Neuronal stem cell (in vitro differentiated cells): ENCODE measurements at regions not wholly inside any gene's neighbourhood (a gene's known extent, or its start where the extent isn't known, plus 50 kb on each side); places are given as distances from the start of the nearest gene placed in this dataset.

Source experiments
- DNase-seq: peaks from one replicate; pipeline ENCODE4 v3.0.0-alpha.2; 2013; ENCODE audit warnings: low spot score
- H2AFZ ChIP-seq: one replicate; pipeline ENCODE4 v1.6.1; 2013; ENCODE audit warnings: mild to moderate bottlenecking, low read length, inconsistent platforms
- H2AK5ac ChIP-seq: 2 replicates; pipeline ENCODE4 v1.6.1; 2013; ENCODE audit warnings: low read depth, mild to moderate bottlenecking, inconsistent platforms, low read length, moderate library complexity, mixed read lengths
- H2BK120ac ChIP-seq: 2 replicates; pipeline ENCODE4 v1.6.1; 2013; ENCODE audit warnings: low read depth, mild to moderate bottlenecking, inconsistent platforms, low read length, moderate library complexity, mixed read lengths
- H2BK12ac ChIP-seq: one replicate; pipeline ENCODE4 v1.6.1; 2013; ENCODE audit warnings: low read length, inconsistent platforms
- H2BK15ac ChIP-seq: 2 replicates; pipeline ENCODE4 v1.6.1; 2013; ENCODE audit warnings: mild to moderate bottlenecking, low read length, inconsistent platforms, mixed read lengths
- H2BK5ac ChIP-seq: one replicate; pipeline ENCODE4 v1.6.1; 2013; ENCODE audit warnings: inconsistent platforms, mild to moderate bottlenecking, low read length, moderate library complexity
- H3K14ac ChIP-seq: one replicate; pipeline ENCODE4 v1.6.1; 2013; ENCODE audit warnings: low read length, inconsistent platforms
- H3K18ac ChIP-seq: 2 replicates; pipeline ENCODE4 v1.6.1; 2013; ENCODE audit warnings: low read length, inconsistent platforms
- H3K23ac ChIP-seq: 2 replicates; pipeline ENCODE4 v1.6.1; 2013; ENCODE audit warnings: low read depth, mild to moderate bottlenecking, mixed read lengths, low read length, inconsistent platforms; ENCODE audit not compliant: poor library complexity
- H3K27ac ChIP-seq: replicated peaks from 3 replicates; pipeline ENCODE4 v1.5.1; 2013; ENCODE audit warnings: low read length, inconsistent platforms
- H3K27me3 ChIP-seq, 3 experiments: 2 replicates each; pipeline ENCODE4 v1.6.1; 2013; ENCODE audit warnings: low read length in 3 of 3, mild to moderate bottlenecking in 2 of 3, inconsistent platforms in 1 of 3, low read depth in 1 of 3, mixed read lengths in 1 of 3, moderate library complexity in 1 of 3; ENCODE audit not compliant: control insufficient read depth in 3 of 3, insufficient read depth in 3 of 3
- H3K36me3 ChIP-seq, 2 donors: replicated peaks in 1 of 2; 2 replicates each; pipeline ENCODE4 v1.6.1; 2013; ENCODE audit warnings: low read length in 2 of 2; ENCODE audit not compliant: control insufficient read depth in 2 of 2, insufficient read depth in 2 of 2
- H3K4ac ChIP-seq: 2 replicates; pipeline ENCODE4 v1.6.1; 2013; ENCODE audit warnings: inconsistent platforms, mild to moderate bottlenecking, low read length, moderate library complexity
- H3K4me1 ChIP-seq, 2 donors: 1 replicate in 1 of 2; 2 replicates in 1 of 2; pipeline ENCODE4 v1.6.1; 2013; ENCODE audit warnings: low read length in 2 of 2, low read depth in 1 of 2; ENCODE audit not compliant: control insufficient read depth in 2 of 2, insufficient read depth in 1 of 2
- H3K4me2 ChIP-seq: one replicate; pipeline ENCODE4 v1.6.1; 2013; ENCODE audit warnings: mild to moderate bottlenecking, low read length, inconsistent platforms; ENCODE audit not compliant: insufficient read depth, poor library complexity, severe bottlenecking
- H3K4me3 ChIP-seq, 2 donors: 2 replicates each; pipeline ENCODE4 v1.5.1; 2013; ENCODE audit warnings: low read length in 2 of 2, mild to moderate bottlenecking in 2 of 2, inconsistent platforms in 1 of 2, moderate library complexity in 1 of 2
- H3K79me1 ChIP-seq: one replicate; pipeline ENCODE4 v1.6.1; 2013; ENCODE audit warnings: low read depth, mild to moderate bottlenecking, inconsistent platforms, low read length, moderate library complexity
- H3K9ac ChIP-seq: one replicate; pipeline ENCODE4 v1.6.1; 2013; ENCODE audit warnings: mild to moderate bottlenecking, low read depth, low read length, inconsistent platforms; ENCODE audit not compliant: poor library complexity
- H3K9me3 ChIP-seq, 2 donors: replicated peaks in 1 of 2; 2 replicates each; pipeline versions ENCODE3 to v1.6.1; 2013; ENCODE audit warnings: low read length in 2 of 2, mild to moderate bottlenecking in 2 of 2, inconsistent platforms in 1 of 2, low read depth in 1 of 2, mixed read lengths in 1 of 2, moderate library complexity in 1 of 2; ENCODE audit not compliant: control insufficient read depth in 2 of 2, insufficient read depth in 1 of 2
- H4K8ac ChIP-seq: one replicate; pipeline ENCODE4 v1.6.1; 2013; ENCODE audit warnings: low read depth, mild to moderate bottlenecking, inconsistent platforms, low read length, moderate library complexity
- H4K91ac ChIP-seq: one replicate; pipeline ENCODE4 v1.6.1; 2013; ENCODE audit warnings: low read length, low read depth, mild to moderate bottlenecking, inconsistent platforms; ENCODE audit not compliant: poor library complexity
- WGBS, 2 donors: extraction: QIAGEN DNeasy Blood & Tissue Kit; methylation state at CpG; one replicate each; pipeline ENCODE4 v1.1.7; 2013; ENCODE audit warnings: missing lambda C conversion rate in 2 of 2, mixed read lengths in 1 of 2; ENCODE audit not compliant: insufficient read length in 2 of 2, insufficient replicate concordance in 1 of 2; ENCODE audit errors: extremely low coverage in 2 of 2; 5-methylcytosine and 5-hydroxymethylcytosine counted together

GRCh38 chr5:115394531-115394930, 98.1 kb upstream of the CCDC112 start:
- H3K79me1 ChIP-seq: no peaks in the 10 kb centered on the region
- no peak overlapping the region for H2AK5ac ChIP-seq
- no peak for DNase-seq
- H3K4ac ChIP-seq: no peak overlapping the region
- H3K4me3 ChIP-seq: no peak overlapping the region
- H2BK15ac ChIP-seq: no peak overlapping the region
- H3K9me3 ChIP-seq: peaks cover 0 to 2% of the 10 kb centered on the region in 2 donors
- no peak overlapping the region for H3K14ac ChIP-seq
- no peaks in the 10 kb centered on the region for H3K27me3 ChIP-seq
- H4K91ac ChIP-seq: no peak overlapping the region
- no peak overlapping the region for H4K8ac ChIP-seq
- no peak overlapping the region for H2BK5ac ChIP-seq
- no CpG with 5 or more reads among the region's 3 CpGs for WGBS, 2 donors
- peaks cover 0 to 3% of the 10 kb centered on the region in 2 donors for H3K4me1 ChIP-seq
- H3K36me3 ChIP-seq: no peaks in the 10 kb centered on the region
- no peak overlapping the region for H2BK12ac ChIP-seq
- no peak overlapping the region for H3K4me2 ChIP-seq
- no peak overlapping the region for H2AFZ ChIP-seq
- H3K9ac ChIP-seq: no peak overlapping the region
- no peak overlapping the region for H2BK120ac ChIP-seq
- H3K18ac ChIP-seq: no peak overlapping the region
- no peak overlapping the region for H3K23ac ChIP-seq
- no peak overlapping the region for H3K27ac ChIP-seq

GRCh38 chr5:115393239-115393638, 96.8 kb upstream of the CCDC112 start:
- peaks cover 0 to 3% of the 10 kb centered on the region in 2 donors for H3K4me1 ChIP-seq
- no peaks in the 10 kb centered on the region for H3K36me3 ChIP-seq
- no peak overlapping the region for H2BK15ac ChIP-seq
- DNase-seq: no peak
- H3K9ac ChIP-seq: no peak overlapping the region
- no peak overlapping the region for H2AK5ac ChIP-seq
- H2AFZ ChIP-seq: no peak overlapping the region
- no peak overlapping the region for H2BK12ac ChIP-seq
- H3K4me3 ChIP-seq: no peak overlapping the region
- no peak overlapping the region for H4K8ac ChIP-seq
- H4K91ac ChIP-seq: no peak overlapping the region
- no peak overlapping the region for H3K23ac ChIP-seq
- H3K79me1 ChIP-seq: no peaks in the 10 kb centered on the region
- H3K9me3 ChIP-seq: peaks cover 0 to 2% of the 10 kb centered on the region in 2 donors
- no peak overlapping the region for H3K18ac ChIP-seq
- H2BK120ac ChIP-seq: no peak overlapping the region
- no peak overlapping the region for H3K4me2 ChIP-seq
- H2BK5ac ChIP-seq: no peak overlapping the region
- H3K14ac ChIP-seq: no peak overlapping the region
- WGBS, 2 donors: no CpG with 5 or more reads among the region's 4 CpGs
- H3K4ac ChIP-seq: no peak overlapping the region
- H3K27ac ChIP-seq: no peak overlapping the region
- H3K27me3 ChIP-seq: no peaks in the 10 kb centered on the region

DNA sequence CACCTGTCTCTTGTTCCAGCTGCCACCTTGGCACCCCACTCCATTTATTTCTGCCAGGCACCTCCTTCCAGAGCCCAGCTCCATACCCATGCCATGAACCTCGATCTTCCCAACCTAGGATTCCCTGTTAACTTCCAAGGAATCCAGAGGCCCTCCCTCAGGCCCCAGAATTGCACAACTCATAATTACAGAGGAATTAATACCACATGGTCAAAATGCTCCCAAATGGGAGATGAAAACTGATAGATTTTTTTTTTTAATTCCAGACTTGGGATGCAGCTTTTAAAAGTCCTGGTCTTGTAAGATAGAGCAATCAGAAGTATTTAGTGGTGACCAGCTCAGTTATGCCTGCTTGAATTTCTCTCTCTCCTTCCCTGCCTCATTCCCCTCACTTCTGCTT, 96.2 kb upstream of the CCDC112 start:
- Histone ChIP-seq H3K23ac (no peak overlapping the region), H3K9ac (no peak overlapping the region), H3K4ac (no peak overlapping the region), H3K27ac (no peak overlapping the region), H2BK15ac (no peak overlapping the region), H3K9me3 (peaks cover 0 to 2% of the 10 kb centered on the region in 2 donors), H2BK12ac (no peak overlapping the region), H3K14ac (no peak overlapping the region), H3K4me2 (no peak overlapping the region), H2BK120ac (no peak overlapping the region), H3K27me3 (no peaks in the 10 kb centered on the region), H3K4me3 (no peak overlapping the region), H3K36me3 (no peaks in the 10 kb centered on the region), H4K91ac (no peak overlapping the region), H3K18ac (no peak overlapping the region), H4K8ac (no peak overlapping the region), H2BK5ac (no peak overlapping the region), H3K79me1 (no peaks in the 10 kb centered on the region), H2AFZ (no peak overlapping the region), H3K4me1 (peaks cover 0 to 3% of the 10 kb centered on the region in 2 donors), H2AK5ac (no peak overlapping the region)
- no peak for DNase-seq
- no CpG with 5 or more reads among the region's 1 CpG for whole genome bisulfite sequencing, 2 donors

- H3K18ac ChIP-seq: no peak overlapping the region
- H2AFZ ChIP-seq: no peak overlapping the region
- H3K4ac ChIP-seq: no peak overlapping the region
- DNase-seq: no peak
- no peak overlapping the region for H3K27ac ChIP-seq
- H3K27me3 ChIP-seq: no peaks in the 10 kb centered on the region
- no peak overlapping the region for H3K9ac ChIP-seq
- H2BK12ac ChIP-seq: no peak overlapping the region
- peaks cover 0 to 2% of the 10 kb centered on the region in 2 donors for H3K9me3 ChIP-seq
- WGBS, 2 donors: no CpG with 5 or more reads among the region's 5 CpGs
- H3K23ac ChIP-seq: no peak overlapping the region
- H3K4me3 ChIP-seq: no peak overlapping the region
- no peaks in the 10 kb centered on the region for H3K79me1 ChIP-seq
- H4K91ac ChIP-seq: no peak overlapping the region
- no peak overlapping the region for H3K14ac ChIP-seq
- no peak overlapping the region for H2BK120ac ChIP-seq
- H2AK5ac ChIP-seq: no peak overlapping the region
- H2BK15ac ChIP-seq: no peak overlapping the region
- no peak overlapping the region for H2BK5ac ChIP-seq
- peaks cover 0 to 3% of the 10 kb centered on the region in 2 donors for H3K4me1 ChIP-seq
- no peak overlapping the region for H3K4me2 ChIP-seq
- no peak overlapping the region for H4K8ac ChIP-seq
- no peaks in the 10 kb centered on the region for H3K36me3 ChIP-seq
Observed at GRCh38 chr5:115391780-115392179, 95.3 kb upstream of the CCDC112 start.
